EH (cell line): ENCODE measurements at regions not wholly inside any gene's neighbourhood (a gene's known extent, or its start where the extent isn't known, plus 50 kb on each side); places are given as distances from the start of the nearest gene placed in this dataset.
A peak's percentile ranks its signal among the peaks of the same experiment; 100 is the strongest.
"Not testable (repeated sequence)": the region's sequence is repeated elsewhere in the genome, so short reads cannot be mapped to it uniquely, and the experiment has no call there.

Source experiments
- DNase-seq: peaks from one replicate; pipeline ENCODE4 v3.0.0-alpha.2; 2015; ENCODE audit warnings: low read depth

DNA sequence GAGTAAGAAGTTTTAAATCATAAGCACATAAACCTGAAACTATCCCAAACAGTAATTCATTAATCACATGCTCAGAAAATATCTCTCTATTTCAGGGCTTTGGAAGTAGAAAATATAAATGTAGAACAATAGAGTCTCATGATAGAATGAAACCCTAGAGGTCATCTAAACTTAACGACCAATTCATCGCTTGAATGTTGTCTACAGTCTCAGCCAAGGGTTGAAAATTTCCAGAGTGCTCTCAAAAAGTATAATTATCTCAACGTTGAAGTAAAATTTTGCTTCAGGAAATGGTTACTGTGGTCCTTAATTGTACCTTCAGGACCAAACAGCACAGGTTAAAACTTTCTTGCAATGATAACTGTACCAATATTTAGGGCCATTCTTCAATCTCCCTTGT is 1053.6 kb upstream of the SEL1L start:
- DNase-seq = no peak

- no peak for DNase-seq
Measured at GRCh38 chr14:82595466-82595865, 1061.8 kb upstream of the SEL1L start.

DNA sequence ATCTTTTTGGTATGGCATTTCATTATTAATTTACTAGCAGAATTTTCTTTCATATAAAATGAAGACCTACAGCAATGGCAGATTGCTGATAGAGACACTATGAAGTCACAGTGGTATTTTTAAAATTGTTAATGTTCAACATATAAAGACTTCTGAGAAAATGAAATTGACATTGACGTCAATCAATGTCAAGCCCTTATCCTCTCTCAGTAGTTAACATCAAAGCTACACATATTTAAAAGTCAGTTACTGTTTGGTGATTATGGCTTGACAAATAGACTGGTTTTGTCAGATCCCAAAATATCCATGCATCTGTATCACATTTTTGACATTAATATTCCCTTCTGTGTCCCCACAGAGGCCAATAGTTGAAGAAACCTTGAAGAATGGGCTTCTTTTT is 1069.1 kb upstream of the SEL1L start:
- DNase-seq = no peak

DNA sequence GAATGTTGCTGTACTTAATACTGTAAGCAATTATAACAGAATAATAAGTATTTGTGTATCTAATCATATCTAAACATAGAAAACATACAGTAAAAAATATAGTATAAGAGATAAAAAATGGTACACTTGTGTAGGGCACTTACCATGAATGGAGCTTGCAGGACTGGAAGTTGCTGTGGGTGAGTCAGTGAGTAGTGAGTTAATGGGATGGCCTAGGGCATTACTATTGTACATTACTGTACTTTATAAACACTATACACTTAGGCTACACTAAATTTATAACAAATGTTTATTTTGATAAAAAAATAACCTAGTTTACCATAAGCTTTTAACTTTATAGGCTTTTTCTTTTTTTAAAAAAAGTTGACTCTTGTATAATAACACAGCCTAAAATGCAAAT is 1071.2 kb upstream of the SEL1L start:
- DNase-seq = no peak

GRCh38 chr14:82621881-82622450 is 1088.3 kb upstream of the SEL1L start:
- DNase-seq = no peak

GRCh38 chr14:82626156-82627066 is 1092.8 kb upstream of the SEL1L start:
- DNase-seq = no peak

DNA sequence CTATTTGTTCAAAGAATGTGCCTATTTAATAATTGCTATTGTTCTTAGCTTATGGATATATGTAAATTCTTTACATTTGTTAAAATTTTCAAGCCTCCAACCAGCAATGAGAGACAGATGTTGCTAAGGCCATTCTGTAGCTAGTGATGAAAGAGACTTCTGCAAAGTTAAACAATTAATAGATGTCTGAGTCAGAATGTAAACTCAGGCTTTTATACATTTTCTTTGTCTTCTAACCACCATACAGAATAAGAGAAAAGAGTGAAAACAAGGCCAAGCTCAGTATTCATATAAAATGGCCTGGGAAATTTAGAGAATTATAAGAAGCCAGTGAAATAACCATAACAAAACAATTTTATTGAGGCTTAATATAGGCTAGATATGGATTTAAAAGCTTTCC is 1102.3 kb upstream of the SEL1L start:
- no peak for DNase-seq

DNA sequence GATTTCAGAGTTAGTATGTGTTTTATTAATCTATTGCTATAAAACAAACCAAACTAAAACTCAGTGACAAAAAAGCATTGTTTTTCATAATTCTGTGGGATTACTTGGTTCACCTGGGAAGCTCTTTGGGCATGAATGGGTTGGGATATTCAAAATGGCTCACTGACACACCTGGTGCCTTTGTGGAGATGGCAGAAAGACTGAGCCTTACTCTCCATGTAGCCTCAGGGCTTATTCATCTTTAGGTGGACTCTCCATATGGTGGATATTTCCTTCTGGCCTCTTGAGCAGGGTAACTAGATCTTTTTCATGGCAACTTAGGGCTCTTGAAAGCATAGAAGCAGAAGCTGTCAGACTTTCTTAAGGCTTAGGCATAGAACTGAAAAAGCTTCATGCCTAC is 1102.8 kb upstream of the SEL1L start:
- no peak for DNase-seq

- no peak for DNase-seq
Measured at GRCh38 chr14:82641050-82641540, 1107.4 kb upstream of the SEL1L start.

- no peak for DNase-seq
Measured at GRCh38 chr14:82642425-82642824, 1108.8 kb upstream of the SEL1L start.

DNA sequence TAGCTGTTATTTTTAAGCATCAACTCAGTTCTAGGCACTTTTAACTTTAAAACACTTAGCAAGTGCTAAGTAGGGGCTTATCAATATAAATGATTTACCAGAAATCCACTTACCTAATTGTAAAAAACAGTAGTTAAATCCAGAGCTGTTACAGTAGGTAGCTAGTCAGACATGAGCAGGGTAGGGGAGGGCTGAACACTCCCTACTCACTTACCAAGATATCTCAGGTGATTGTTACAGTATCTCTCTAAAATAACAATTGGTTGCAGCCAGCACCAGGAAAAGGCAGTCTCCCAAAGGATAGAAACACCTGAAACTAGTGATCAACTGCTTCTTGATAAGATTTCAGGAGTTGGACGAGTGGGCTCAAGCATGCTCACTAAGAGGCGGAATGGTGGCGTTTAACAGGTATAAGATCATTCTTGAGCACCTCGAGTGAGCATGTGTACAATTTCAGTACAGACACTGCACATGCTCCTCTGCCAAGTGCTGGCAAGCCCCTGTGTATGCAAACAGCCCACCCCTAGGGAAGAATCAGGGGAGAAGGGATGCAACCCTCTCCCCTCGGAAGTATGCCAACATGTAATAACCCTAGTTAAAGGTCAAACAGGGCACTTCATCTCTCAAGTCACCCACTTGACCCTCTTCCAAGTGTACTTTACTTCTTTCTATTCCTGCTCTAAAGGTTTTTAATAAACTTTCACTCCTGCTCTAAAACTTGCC is 1113.6 kb upstream of the SEL1L start:
- DNase-seq = no peak

DNA sequence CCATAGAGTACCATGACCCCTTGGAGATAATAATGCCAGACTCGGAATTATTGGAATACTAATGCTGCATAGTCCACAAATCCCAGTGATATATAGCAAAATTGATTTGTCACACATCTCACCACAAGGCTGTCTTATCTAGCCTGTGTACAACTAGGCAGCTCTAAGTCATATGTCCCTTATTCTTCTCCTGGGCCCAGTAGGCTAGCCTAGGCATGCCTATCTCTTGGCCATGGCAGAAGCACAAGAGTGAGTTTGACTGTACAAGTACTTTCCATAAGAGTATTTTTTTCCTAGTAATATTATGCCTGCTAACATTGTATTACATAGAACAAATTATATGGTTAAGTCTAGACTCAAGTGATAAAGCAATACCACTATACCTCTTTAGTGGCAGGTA is 1122.1 kb upstream of the SEL1L start:
- DNase-seq = no peak

DNA sequence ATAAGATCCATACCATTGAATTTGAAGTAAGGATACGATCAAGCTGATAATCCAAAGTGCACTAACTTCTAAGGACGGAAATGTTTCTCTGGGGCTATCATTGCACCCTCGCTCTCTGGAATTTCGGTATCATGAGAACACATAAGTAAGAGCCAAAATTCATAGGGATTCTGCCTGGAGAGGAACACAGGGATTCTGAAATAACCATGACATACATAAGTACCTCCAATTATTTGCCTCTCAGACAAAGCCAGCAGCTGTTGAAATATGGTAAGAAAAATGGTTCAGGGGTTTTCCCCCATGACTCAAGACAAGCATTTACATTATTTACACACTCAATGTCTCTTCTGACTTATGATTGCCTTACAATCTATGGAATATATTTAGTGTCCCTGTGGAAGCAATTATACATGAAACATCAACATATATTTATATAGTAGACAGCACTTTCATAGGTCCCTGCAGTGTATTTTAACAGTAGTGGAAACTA is 1123.6 kb upstream of the SEL1L start:
- DNase-seq = no peak

GRCh38 chr14:82661258-82661657 is 1127.6 kb upstream of the SEL1L start:
- no peak for DNase-seq

DNA sequence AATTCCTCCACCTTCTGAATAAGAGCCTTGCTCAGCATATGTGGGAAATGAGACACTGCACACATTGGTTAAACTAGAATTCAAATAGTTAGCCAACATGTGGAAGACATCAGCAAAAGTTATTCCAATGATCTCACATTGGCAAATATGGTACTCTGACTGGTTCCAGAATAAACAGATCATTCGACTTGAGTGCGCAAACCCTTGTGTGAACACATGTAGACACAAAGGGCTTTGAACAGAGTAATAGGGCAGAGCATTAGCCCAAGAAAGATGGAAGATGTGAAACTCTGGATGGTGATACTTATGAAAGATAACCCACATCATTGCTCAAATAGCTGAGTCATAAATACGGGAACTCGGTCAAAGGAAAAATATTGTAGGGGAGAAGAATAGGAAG is 1133.4 kb upstream of the SEL1L start:
- no peak for DNase-seq

DNA sequence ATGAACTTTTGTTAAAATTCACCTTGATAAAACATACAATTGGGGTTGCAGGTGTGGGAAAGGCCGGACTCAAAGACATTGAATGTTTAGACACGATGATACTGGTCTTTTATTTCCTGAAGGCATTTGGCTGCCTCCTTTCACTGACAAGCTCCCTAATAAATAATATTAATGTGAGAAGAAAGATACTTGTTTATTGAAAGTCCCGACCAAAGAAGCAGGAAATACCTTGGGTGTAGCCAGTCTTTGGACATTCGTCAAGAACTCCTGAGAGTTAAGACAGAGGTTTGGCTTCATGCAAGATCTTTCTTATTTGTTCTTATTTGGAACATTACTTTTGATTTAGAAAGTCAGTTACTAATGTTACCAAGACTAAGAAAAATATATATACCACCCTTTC is 1133.8 kb upstream of the SEL1L start:
- DNase-seq = no peak

GRCh38 chr14:82676403-82676802 is 1142.8 kb upstream of the SEL1L start:
- no peak for DNase-seq

DNA sequence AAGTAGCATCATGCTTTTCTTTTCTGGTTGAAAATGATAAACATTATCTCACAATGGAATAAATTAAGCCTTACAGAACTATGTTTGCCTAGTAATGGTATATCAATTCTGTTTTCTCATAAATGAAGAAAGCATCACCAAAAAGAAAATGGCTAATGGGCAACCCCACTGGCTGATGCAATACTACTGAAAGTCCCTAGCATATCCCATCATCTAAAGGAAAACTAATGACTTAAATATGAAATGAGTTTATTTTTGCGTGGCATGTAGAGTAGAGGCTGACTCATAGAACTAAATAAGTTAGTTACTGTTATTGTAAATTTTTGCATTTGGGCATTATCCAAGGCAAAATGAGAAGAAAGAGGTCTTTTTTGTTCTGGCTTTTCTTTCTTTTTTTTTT is 1156.3 kb upstream of the SEL1L start:
- no peak for DNase-seq

DNA sequence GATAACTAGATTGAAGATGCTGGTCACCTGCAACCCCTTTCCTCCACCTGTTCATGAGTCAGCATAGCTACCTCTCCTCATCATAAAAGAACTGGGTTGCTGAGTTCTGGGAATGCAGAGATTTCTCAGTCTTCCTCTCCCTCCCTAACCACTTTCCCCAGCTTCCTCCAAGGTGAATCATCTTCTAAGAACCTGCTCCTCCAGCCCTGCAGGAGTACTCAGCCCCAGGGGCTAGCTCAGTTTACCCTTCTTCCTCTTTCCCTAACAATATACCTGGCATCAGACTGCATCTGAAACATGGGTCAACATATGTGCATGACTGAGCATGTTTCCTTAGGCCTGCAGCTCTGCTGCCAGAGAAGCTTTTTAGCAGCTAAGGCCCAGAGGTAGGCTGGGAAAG is 1157.5 kb upstream of the SEL1L start:
- not testable (repeated sequence) for DNase-seq

DNA sequence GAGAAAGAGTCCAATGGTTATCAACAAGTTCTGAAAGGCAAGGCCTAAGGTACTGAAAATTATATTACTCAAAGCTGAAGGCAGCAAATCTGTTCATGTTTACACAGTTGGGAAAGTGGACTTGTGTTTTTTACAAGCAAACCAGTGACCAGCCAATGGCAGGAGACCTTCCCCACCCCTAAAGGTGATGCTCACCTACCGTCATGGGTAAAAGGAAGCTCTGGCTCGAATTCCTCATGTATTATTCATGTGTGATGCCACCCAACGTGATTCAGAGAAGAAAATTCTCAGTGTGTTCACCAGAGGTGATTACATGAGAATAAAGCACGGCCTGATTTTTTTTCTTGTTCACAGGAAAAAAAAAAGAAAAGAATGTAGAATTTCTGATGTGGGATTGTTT is 1161.2 kb upstream of the SEL1L start:
- DNase-seq = no peak

DNA sequence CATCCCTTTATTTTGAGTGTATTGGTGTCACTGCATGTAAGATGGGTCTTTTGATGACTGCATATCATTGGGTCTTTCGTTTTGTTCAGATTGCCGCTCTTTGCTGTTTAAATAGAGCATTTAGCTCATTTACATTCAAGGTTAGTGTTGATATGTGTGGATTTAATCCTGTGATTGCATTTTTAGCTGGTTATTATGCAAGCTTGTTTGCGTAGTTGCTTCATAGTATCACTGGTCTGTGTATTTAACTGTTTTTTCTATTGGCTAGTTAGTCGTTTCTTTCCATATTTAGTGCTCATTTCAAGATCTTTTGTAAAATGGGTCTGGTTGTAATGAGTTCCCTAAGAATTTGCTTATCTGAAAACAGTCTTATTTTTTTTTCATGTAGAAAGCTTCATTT is 1170.6 kb upstream of the SEL1L start:
- no peak for DNase-seq

DNA sequence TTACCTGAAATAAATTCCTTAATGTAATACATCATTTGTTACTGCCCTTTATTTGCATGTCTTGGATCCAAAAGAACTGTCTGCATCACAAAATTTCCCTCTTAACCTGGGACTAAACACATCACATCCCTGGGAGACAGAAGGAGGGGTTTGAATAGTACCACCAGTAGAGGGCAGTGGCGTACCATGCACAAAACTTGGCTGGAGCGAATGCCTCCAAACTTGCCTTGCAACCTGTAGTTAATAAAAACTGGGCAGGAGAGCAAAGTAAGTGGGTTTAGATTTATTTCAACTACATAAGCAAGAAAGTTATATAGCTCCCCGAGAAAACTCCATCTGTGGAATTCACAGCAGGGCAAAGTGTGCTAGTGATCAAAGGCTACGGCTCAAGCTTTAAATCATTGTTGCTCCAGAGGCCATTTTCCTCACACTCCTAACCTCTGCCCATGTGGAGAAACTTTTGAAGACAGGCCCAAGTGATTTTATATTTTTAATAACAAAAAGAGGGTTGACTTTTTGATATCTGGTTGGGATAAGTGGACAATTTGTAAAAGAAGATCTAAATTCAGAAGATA is 1176.7 kb upstream of the SEL1L start:
- DNase-seq = peak; percentile 8
